IMR-90 (cell line): ENCODE measurements at regions not wholly inside any gene's neighbourhood (a gene's known extent, or its start where the extent isn't known, plus 50 kb on each side); places are given as distances from the start of the nearest gene placed in this dataset.

Experiments used
- ATAC-seq: fragments of 200-7000 bp; cut with Tn5 transposase; 2 replicates; pipeline ENCODE4 v1.9.1; 2020; ENCODE audit warnings: low read depth, mild to moderate bottlenecking, moderate library complexity
- BruUV-seq: library from RNA; stranded (reverse); fragments of 400-500 nt; replicated peaks from 2 replicates; lab custom pipeline; 2021; lab: Mats Ljungman, UMichigan
- CTCF ChIA-PET: fragments of 300-600 bp; formaldehyde crosslinking; extraction: SDS; loops from one replicate; lab custom pipeline; 2021; ENCODE audit warnings: antibody characterized with exemption; lab: Yijun Ruan, JAX
- POLR2A ChIA-PET: fragments of 300-600 bp; sonication (Branson Sonifier 250); formaldehyde crosslinking; loops from one replicate; lab custom pipeline; 2022; ENCODE audit warnings: antibody characterized with exemption; ENCODE audit not compliant: unreplicated experiment; lab: Charles Lee
- DNase-seq: peaks from one replicate; pipeline ENCODE4 v3.0.0; 2013
- H2AFZ ChIP-seq: replicated peaks from 2 replicates; pipeline ENCODE3; 2013; ENCODE audit warnings: low read length, mild to moderate bottlenecking; ENCODE audit not compliant: poor library complexity
- H2AK5ac ChIP-seq: 2 replicates; pipeline ENCODE4 v1.6.1; 2013; ENCODE audit warnings: low read depth, low read length, inconsistent platforms
- H2AK9ac ChIP-seq: replicated peaks from 2 replicates; pipeline ENCODE3; 2013; ENCODE audit warnings: mild to moderate bottlenecking, low read depth, low read length, moderate library complexity; ENCODE audit not compliant: poor library complexity
- H2BK120ac ChIP-seq: 2 replicates; pipeline ENCODE4 v1.6.1; 2013; ENCODE audit warnings: low read depth, low read length, inconsistent platforms
- H2BK15ac ChIP-seq: 3 replicates; pipeline ENCODE4 v1.6.1; 2013; ENCODE audit warnings: low read depth, low read length, inconsistent platforms
- H2BK20ac ChIP-seq: 2 replicates; pipeline ENCODE4 v1.6.1; 2013; ENCODE audit warnings: low read depth, mild to moderate bottlenecking, inconsistent platforms, low read length, moderate library complexity
- H2BK5ac ChIP-seq: 2 replicates; pipeline ENCODE4 v1.6.1; 2013; ENCODE audit warnings: mild to moderate bottlenecking, low read depth, low read length, inconsistent platforms; ENCODE audit not compliant: poor library complexity, severe bottlenecking
- H3K14ac ChIP-seq: replicated peaks from 2 replicates; pipeline ENCODE4 v1.6.1; 2013; ENCODE audit warnings: low read depth, low read length, inconsistent platforms
- H3K18ac ChIP-seq: 2 replicates; pipeline ENCODE4 v1.6.1; 2013; ENCODE audit warnings: low read depth, low read length, control low read depth
- H3K23ac ChIP-seq: 2 replicates; pipeline ENCODE4 v1.6.1; 2013; ENCODE audit warnings: low read depth, low read length, inconsistent platforms
- H3K27ac ChIP-seq: 2 replicates; pipeline ENCODE4 v1.5.1; 2013; ENCODE audit warnings: mild to moderate bottlenecking, control low read depth, low read length; ENCODE audit not compliant: insufficient read depth
- H3K27me3 ChIP-seq: 2 replicates; pipeline ENCODE4 v1.6.1; 2013; ENCODE audit warnings: low read length; ENCODE audit not compliant: control insufficient read depth, insufficient read depth
- H3K36me3 ChIP-seq: 2 replicates; pipeline ENCODE4 v1.6.1; 2013; ENCODE audit warnings: low read length, mixed read lengths; ENCODE audit not compliant: control insufficient read depth, insufficient read depth
- H3K4ac ChIP-seq: 2 replicates; pipeline ENCODE4 v1.6.1; 2013; ENCODE audit warnings: low read depth, low read length, inconsistent platforms
- H3K4me1 ChIP-seq: 2 replicates; pipeline ENCODE4 v1.6.1; 2013; ENCODE audit warnings: low read length, mixed read lengths; ENCODE audit not compliant: control insufficient read depth, insufficient read depth
- H3K4me2 ChIP-seq: 2 replicates; pipeline ENCODE4 v1.6.1; 2013; ENCODE audit warnings: low read depth, mild to moderate bottlenecking, control low read depth, low read length, moderate library complexity
- H3K4me3 ChIP-seq: 2 replicates; pipeline ENCODE4 v1.5.1; 2013; ENCODE audit warnings: low read depth, mild to moderate bottlenecking, control low read depth, low read length, moderate library complexity; ENCODE audit not compliant: insufficient read depth
- H3K56ac ChIP-seq: 2 replicates; pipeline ENCODE4 v1.6.1; 2013; ENCODE audit warnings: low read length, inconsistent platforms; ENCODE audit not compliant: insufficient read depth; ENCODE audit errors: extremely low read depth
- H3K79me1 ChIP-seq, 2 experiments: 2 replicates each; pipeline ENCODE4 v1.6.1; 2013; ENCODE audit warnings: low read length in 2 of 2, inconsistent platforms in 1 of 2, low read depth in 1 of 2
- H3K9ac ChIP-seq: 2 replicates; pipeline ENCODE4 v1.6.1; 2013; ENCODE audit warnings: low read depth, low read length, control low read depth
- H3K9me1 ChIP-seq: 2 replicates; pipeline ENCODE4 v1.6.1; 2013; ENCODE audit warnings: low read length, inconsistent platforms; ENCODE audit not compliant: insufficient read depth
- H3K9me3 ChIP-seq: 2 replicates; pipeline ENCODE4 v1.6.1; 2013; ENCODE audit warnings: low read length; ENCODE audit not compliant: control insufficient read depth, insufficient read depth
- H4K20me1 ChIP-seq: 2 replicates; pipeline ENCODE4 v1.6.1; 2013; ENCODE audit warnings: low read length, inconsistent platforms; ENCODE audit not compliant: insufficient read depth
- H4K5ac ChIP-seq: 2 replicates; pipeline ENCODE4 v1.6.1; 2013; ENCODE audit warnings: mild to moderate bottlenecking, low read depth, low read length, control low read depth
- H4K8ac ChIP-seq, 2 experiments: 2 replicates each; pipeline ENCODE4 v1.6.1; 2013; ENCODE audit warnings: low read depth in 2 of 2, low read length in 2 of 2, control low read depth in 1 of 2, inconsistent platforms in 1 of 2
- H4K91ac ChIP-seq: 2 replicates; pipeline ENCODE4 v1.6.1; 2013; ENCODE audit warnings: low read depth, low read length, inconsistent platforms; ENCODE audit not compliant: insufficient read depth
- BHLHE40 ChIP-seq: fragments of 150-350 bp; IDR thresholded peaks from 2 replicates; pipeline ENCODE4 v1.6.1; 2016; ENCODE audit warnings: mild to moderate bottlenecking, low read depth, low read length
- CHD1 ChIP-seq: IDR thresholded peaks from 2 replicates; pipeline ENCODE4 v1.6.1; 2012; ENCODE audit warnings: low read depth, low read length, improper control_type of control experiment
- CTCF ChIP-seq: conservative IDR thresholded peaks from 2 replicates; pipeline ENCODE4 v1.5.1; 2012; ENCODE audit warnings: mild to moderate bottlenecking, low read depth, low read length, improper control_type of control experiment
- ELK1 ChIP-seq: fragments of 150-350 bp; IDR thresholded peaks from 2 replicates; pipeline ENCODE4 v1.6.1; 2016; ENCODE audit warnings: low read depth, mild to moderate bottlenecking, low read length, moderate library complexity, borderline replicate concordance
- FOS ChIP-seq: fragments of 150-350 bp; IDR thresholded peaks from 2 replicates; pipeline ENCODE4 v1.6.1; 2016; ENCODE audit warnings: low read depth, low read length
- MAFK ChIP-seq: IDR thresholded peaks from 2 replicates; pipeline ENCODE4 v1.6.1; 2012; ENCODE audit warnings: low read depth, low read length, improper control_type of control experiment
- MAZ ChIP-seq: IDR thresholded peaks from 2 replicates; pipeline ENCODE4 v1.6.1; 2012; ENCODE audit warnings: low read depth, mild to moderate bottlenecking, low read length, improper control_type of control experiment, moderate library complexity, borderline replicate concordance
- MXI1 ChIP-seq: IDR thresholded peaks from 2 replicates; pipeline ENCODE4 v1.6.1; 2012; ENCODE audit warnings: low read depth, mild to moderate bottlenecking, low read length, moderate library complexity, borderline replicate concordance
- RAD21 ChIP-seq: IDR thresholded peaks from 2 replicates; pipeline ENCODE4 v1.6.1; 2012; ENCODE audit warnings: low read length, improper control_type of control experiment
- RFX5 ChIP-seq: IDR thresholded peaks from 2 replicates; pipeline ENCODE4 v1.8.0; 2012; ENCODE audit warnings: low read depth, mild to moderate bottlenecking, low read length, moderate library complexity
- SMC3 ChIP-seq: fragments of 150-350 bp; IDR thresholded peaks from 2 replicates; pipeline ENCODE4 v1.6.1; 2016; ENCODE audit warnings: low read depth, mild to moderate bottlenecking, antibody characterized with exemption, low read length, moderate library complexity
- USF2 ChIP-seq: fragments of 150-350 bp; IDR thresholded peaks from 2 replicates; pipeline ENCODE4 v1.6.1; 2017; ENCODE audit warnings: mild to moderate bottlenecking, antibody characterized with exemption, low read length, low read depth
- WGBS, 2 experiments: methylation state at CpG; one replicate each; pipeline versions ENCODE4 v1.1.5 to v1.1.7; 2013; ENCODE audit warnings: missing lambda C conversion rate in 2 of 2; ENCODE audit not compliant: insufficient read length in 1 of 2; ENCODE audit errors: extremely low coverage in 2 of 2; 5-methylcytosine and 5-hydroxymethylcytosine counted together
- dilution Hi-C: fragments of 300-500 bp; cut with HindIII; formaldehyde crosslinking; loops from one replicate; pipeline ENCODE4 v1.14.3; 2018; ENCODE audit warnings: low sequenced_read_pairs; ENCODE audit not compliant: unreplicated experiment
- in situ Hi-C: fragments of 300-500 bp; cut with MboI; formaldehyde crosslinking; loops from 3 replicates; pipeline ENCODE4 v1.14.3; 2019; ENCODE audit warnings: low sequenced_read_pairs, inconsistent platforms, mixed read lengths
- intact Hi-C: fragments of 100-400 bp; cut with micrococcal nuclease; formaldehyde crosslinking; loops from 2 replicates; pipeline ENCODE4 v1.10.0; 2022

GRCh38 chr1:228983231-228983660 is 248.0 kb downstream of the RHOU start:
- ChIA-PET CTCF (no interaction called here), POLR2A (no interaction called here)
- Histone ChIP-seq H3K14ac (no peak overlapping the region), H3K9me3 (no peaks in the 10 kb centered on the region), H2AK9ac (no peak overlapping the region), H2AFZ (no peak overlapping the region), H3K56ac (no peak overlapping the region), H3K27me3 (no peaks in the 10 kb centered on the region), H3K4ac (no peak overlapping the region), H3K4me1 (peaks cover 10% of the 10 kb centered on the region; the same call in 1 of the 2 replicates), H3K4me3 (no peak overlapping the region), H3K18ac (no peak overlapping the region), H3K36me3 (no peaks in the 10 kb centered on the region), H2BK120ac (no peak overlapping the region), H2BK15ac (no peak overlapping the region), H2AK5ac (no peak overlapping the region), H3K23ac (no peak overlapping the region), H3K9ac (no peak overlapping the region), H4K8ac (no peak overlapping the region), H3K27ac (no peak overlapping the region), H2BK5ac (no peak overlapping the region), H4K91ac (no peak overlapping the region), H3K9me1 (0 out of 2 replicates have a peak, but pooled peaks cover 2% of the 10 kb centered on the region), H4K20me1 (no peaks in the 10 kb centered on the region), H4K5ac (no peak overlapping the region), H3K4me2 (no peak overlapping the region), H3K79me1 (no peaks in the 10 kb centered on the region), H2BK20ac (no peak overlapping the region)
- ATAC-seq, result no peak
- dilution Hi-C loops (no loop called here), in situ Hi-C loops (no loop called here), intact Hi-C loops (no loop called here)
- BruUV-seq, result no TSS peak
- TF ChIP-seq USF2 (no peak), ELK1 (no peak), BHLHE40 (no peak), SMC3 (no peak), RAD21 (no peak), FOS (no peak), CHD1 (no peak), RFX5 (no peak), CTCF (no peak), MXI1 (no peak), MAZ (no peak), MAFK (no peak)
- DNase-seq, result no peak
- WGBS, 2 experiments, result 100% methylated on average over 2 of the region's 6 CpGs; no CpG with 5 or more reads in 1 of the 2 experiments
